Activated CD4-positive, CD25-positive, alpha-beta regulatory T cell treated with anti-CD3 and anti-CD28 coated beads, Interleukin-2, amount 50 U/mL, for 24 hours (primary cell): ENCODE measurements at regions not wholly inside any gene's neighbourhood (a gene's known extent, or its start where the extent isn't known, plus 50 kb on each side); places are given as distances from the start of the nearest gene placed in this dataset.

ENCODE experiments used
- ATAC-seq, 2 donors: fragments of 150-1000 bp; cut with Tn5 transposase; one replicate each; pipeline ENCODE4 v1.10.0; 2021; ENCODE audit warnings: mild to moderate bottlenecking in 1 of 2, moderate library complexity in 1 of 2

- no peak for ATAC-seq
Observed at GRCh38 chr2:19675856-19676460, 225.8 kb downstream of the TTC32 start.

DNA sequence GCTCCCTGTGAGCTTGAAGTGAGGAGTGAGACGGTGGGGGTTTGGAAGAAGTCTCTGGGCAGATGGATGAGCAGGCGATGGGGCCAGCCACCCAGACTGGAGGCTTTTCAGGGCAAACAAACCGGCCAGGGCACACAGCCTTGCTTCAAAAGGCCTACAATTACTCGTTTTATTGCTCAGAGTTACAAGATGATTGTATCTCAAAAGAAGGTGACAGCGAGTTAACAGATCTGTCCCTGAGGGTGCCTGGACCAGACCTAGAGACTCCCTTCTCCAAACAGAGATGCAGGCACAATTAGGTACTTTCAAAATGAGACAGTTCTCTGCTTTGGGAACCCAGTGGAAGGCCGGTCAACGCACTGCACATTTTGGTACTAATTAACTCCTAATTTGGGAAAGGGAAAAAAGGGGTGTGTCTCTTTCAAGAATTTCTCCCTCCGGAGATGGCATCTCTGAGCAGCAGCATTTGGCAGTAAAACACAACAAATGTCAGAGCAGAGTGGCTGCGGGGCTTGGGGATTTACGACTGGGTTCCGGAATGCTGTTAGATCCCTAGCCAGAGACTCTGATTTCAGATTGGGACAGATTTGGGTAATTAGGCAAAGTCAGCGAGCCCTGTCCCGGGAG lies 226.7 kb downstream of the TTC32 start:
- ATAC-seq, result no peak

- no peak for ATAC-seq
Observed at GRCh38 chr2:19674051-19675002, 227.5 kb downstream of the TTC32 start.

DNA sequence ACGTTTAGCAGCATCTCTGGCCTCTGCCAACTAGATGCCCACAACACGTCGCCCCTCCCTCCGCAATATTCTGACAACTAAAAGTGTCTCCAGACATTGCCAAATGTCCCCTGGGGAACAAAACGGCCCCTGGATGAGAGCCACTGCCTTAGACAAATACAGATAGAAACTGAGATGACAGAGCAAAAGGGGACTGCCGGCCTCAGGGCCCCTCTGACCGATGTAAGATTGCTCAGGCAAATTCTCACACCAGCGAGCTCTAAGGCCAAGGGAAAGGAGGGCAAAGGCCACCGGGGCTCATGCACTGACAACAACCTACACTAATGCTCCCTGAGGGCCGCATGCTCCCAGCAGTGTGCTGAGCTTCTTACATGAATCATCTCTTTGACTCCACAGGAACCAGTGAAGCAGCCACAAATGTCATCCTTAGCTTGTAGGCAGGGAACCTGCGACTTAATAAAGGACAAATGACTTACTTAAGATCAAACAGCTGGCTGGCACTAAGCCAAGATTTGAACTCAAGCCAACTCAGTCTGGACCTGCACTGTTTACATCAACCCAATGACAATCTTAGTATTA lies 228.5 kb downstream of the TTC32 start:
- ATAC-seq, result no peak

GRCh38 chr2:19671916-19672315 lies 229.9 kb downstream of the TTC32 start:
- no peak for ATAC-seq

GRCh38 chr2:19671311-19671710 lies 230.5 kb downstream of the TTC32 start:
- ATAC-seq, result no peak

DNA sequence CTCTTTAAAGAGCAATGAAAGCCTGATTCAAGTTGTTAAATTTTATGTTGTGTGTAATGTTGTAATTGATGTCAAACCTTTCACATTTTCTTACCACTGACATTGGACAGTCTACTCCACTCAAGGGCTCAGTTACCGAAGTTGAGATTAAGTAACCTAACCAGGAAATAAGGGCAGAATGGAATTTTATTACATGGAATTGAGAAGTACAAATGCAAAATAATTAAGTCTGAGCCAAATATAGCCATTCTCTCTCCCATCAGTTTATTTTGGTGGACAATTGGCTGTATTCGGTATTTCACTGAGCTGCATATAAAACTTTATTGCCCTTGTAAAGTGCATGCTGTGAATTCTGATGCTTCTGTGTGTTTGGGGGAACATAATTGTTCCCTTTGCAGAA lies 231.5 kb downstream of the TTC32 start:
- no peak for ATAC-seq

- ATAC-seq, result no peak
Observed at GRCh38 chr2:19669559-19669958, 232.2 kb downstream of the TTC32 start.

DNA sequence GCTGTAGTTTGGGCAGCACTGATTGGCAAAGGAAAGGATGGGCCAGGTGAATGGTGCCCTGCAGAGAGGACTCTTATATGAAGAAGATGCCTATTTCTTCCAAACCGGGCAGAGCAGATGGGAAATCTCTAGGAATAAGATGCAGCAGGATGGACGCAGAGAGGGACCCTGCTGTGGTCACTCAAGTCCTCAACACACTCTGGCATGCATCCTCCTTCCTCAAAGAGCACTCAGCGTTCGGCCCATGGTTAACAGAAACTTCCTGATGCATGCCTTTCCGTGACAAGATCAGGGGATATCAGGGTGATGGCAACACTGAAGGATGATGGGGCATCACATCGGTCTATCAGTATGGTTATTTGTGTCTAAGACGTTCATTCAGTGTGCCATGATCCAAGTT lies 232.7 kb downstream of the TTC32 start:
- no peak for ATAC-seq

- ATAC-seq, result no peak
Observed at GRCh38 chr2:19667536-19667949, 234.2 kb downstream of the TTC32 start.

DNA sequence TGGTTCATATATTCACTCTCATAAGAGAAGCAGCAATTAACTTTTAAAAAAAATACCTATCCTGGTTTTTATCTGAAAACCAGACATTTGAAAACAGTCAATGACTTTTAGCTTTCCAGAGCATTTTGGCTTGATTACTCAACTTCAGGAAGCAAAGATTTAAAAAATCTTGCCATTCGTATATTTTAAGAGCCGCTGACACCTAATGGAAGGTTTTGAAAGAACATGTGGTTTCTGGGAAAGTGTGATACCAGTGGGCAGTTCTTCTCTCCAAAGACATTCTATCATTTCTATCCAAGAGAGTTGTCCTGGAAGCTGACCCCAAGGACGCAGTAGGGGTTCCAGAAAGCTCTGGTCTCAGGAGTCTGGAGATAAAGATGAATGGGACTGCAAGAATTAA lies 234.7 kb downstream of the TTC32 start:
- ATAC-seq, result no peak

DNA sequence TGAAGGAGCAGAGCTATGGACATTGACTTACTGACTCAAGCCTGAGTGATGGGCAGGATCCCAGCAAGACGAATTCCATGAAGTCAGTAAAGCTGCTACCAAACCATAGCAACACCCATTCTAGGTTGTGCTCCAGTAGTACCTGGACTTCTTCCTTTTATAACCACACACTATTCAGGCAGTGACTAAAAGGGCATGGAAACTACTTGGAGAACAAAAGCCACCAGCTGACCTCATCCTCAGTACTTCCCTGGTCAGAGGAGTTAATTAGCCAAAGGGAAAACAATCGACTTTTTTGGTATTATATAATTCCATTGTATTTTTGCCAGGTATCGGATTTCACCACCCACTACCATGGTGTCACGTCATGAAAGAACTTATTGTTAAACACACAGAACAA lies 237.1 kb downstream of the TTC32 start:
- ATAC-seq, result no peak

DNA sequence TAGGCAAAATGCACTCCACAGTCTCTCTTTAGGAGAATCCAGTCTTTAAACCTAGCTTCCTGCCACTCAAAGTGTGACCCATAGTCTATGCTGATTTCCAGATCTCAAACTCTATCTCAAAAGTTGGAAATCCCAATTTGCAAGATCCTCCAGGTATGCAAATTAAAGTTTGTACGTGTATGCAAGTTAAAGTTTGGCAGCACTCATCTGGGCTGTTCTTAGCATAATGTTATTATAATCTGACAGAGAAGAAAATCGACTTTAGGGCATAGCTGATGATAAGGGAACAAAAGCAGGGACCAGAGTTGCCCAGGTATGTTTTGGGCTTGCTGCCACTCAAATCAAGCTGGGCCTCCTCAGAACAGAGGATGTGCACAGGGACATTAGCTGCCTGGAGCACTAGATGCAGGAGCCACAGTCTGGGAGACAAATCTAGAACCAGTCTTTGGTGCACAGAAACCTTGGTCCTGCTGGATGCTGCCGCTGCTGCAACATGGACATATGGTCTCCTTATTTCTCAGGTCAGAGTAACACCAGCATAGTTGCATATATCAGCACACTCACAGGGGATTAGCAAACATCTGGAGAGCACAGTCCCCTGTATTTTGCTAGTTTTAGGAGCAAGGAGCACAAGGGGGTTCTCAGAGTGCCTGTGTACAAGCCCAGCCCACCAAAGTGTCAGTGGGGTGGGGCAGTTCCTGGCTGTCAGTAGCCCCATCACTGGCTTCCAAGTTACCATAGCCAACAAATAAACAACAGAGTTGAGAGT lies 242.6 kb downstream of the TTC32 start:
- no peak for ATAC-seq

- no peak for ATAC-seq
Observed at GRCh38 chr2:19656011-19656410, 245.8 kb downstream of the TTC32 start.

DNA sequence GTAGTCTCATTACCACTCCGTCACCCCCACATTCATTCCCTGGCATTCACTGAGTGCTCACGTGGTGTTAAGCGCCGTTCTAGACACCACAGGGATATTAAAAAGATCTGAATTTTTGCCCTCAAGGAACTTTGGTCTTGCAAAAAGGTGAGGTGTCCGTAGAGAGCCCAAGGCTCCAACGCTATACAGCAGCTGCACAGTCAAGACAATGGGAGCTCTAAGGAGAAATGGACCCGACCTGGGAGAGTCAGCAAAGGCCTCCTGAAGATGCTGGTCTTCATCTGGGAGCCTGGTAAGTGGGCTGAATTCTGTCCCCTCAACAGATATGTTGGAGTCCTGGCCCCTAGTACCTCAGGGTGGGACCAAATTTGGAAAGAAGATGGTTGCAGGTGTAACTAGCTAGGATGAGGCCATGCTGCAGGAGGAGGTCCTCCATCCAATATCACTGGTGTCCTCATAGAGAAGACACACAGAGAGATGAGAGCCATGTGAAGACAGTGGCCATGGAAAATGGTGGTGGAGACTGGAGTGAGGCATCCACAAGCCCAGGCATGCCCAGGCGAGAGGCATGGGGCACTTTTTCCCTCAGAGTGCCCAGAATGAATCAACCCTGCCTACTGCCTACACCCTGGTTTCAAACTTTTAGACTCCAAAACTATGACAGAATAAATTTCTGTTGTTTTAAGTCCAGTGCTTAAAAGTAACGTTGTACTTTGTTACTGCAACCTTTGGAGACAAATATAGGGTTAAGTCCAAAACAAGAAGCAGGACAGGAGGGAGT lies 247.3 kb downstream of the TTC32 start:
- no peak for ATAC-seq

DNA sequence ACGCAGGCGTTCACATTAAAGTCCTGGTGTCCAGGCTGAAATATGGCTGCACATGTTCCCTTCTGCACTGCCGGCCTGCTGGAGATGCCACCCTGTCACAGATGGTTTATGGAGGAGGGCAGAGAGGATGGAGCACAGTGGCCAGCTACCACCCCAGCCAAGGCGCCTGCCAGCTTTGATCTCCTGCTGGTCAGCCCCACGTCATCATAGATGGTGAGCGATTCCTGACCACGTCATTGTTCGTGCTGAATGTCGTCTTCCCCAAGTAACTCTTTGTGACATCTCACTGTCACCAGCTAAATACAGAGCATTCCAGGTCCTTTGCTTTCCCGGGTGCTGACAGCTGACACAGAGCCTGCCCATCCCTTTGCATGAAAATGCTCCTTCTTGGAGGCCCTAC lies 248.3 kb downstream of the TTC32 start:
- ATAC-seq, result no peak

DNA sequence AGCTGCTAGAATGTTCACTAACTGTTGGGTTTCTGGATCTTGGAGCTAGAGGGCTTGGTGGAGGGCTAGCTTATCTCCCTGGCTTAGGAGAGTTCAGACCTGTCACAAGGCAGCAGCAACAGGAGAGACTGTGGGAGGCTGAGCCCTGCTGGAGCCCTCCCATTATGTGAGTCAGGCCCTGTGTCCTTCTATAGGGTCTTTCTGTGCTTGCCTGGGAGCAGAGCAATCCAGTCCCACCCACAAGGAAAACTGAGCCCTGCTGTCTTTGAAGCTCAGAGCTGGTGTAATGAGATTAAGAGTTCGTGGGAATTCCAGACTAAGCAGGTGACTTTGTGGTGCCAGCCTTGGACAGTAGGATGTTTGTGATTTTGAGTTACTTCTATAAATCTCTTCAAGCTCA lies 249.0 kb downstream of the TTC32 start:
- ATAC-seq, result no peak

DNA sequence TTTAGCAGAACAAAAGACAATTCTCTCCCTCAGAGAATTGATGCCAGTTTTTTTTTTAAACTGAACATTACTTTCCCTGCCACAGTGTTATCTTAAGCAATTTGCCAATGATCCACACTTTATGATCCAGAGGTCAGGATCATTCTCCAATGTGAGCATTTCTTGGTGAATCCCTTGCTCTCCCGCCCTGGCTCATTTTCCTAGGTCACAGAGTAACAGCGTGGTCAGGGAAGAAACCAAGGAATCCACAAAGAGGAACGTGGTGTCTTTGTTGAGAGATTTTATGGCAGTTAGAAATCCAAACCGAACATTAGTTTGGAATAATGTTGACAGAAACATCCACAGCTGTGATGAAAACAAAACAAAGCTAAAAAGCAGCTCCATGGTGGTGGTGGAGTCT lies 250.3 kb downstream of the TTC32 start:
- ATAC-seq, result no peak

DNA sequence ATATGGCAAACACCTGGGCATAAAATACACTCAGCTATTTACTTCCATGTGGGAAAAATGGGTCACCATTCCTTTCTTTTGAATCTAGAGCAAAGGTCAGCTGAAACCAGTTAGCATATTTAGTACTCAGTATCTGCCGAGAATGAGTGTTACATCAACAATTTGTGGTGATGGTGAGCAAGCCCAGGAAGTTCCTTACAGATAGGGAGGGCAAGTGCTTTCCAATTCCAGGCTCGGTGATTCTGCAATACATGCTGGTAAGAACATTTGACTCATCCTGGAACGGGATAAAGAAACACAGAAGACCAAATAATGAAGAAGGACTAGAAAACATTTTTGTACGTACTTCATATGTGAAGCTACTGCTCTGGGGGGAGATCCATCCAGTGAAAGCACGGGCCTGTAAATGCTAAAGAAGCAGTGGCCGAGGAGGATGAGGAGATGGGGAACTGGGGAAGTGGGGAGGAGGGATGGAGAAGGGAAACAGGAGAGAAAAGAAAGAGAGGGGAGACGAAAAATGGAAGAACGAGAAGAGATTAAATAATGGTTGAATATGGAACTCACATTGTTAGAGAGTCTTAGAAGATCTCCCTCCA lies 251.9 kb downstream of the TTC32 start:
- ATAC-seq, result no peak

- no peak for ATAC-seq
Observed at GRCh38 chr2:19649142-19649541, 252.6 kb downstream of the TTC32 start.

- no peak for ATAC-seq
Observed at GRCh38 chr2:19648583-19648982, 253.2 kb downstream of the TTC32 start.
